ENCODE measurements at regions not wholly inside any gene's neighbourhood (a gene's known extent, or its start where the extent isn't known, plus 50 kb on each side); places are given as distances from the start of the nearest gene placed in this dataset.

DNA sequence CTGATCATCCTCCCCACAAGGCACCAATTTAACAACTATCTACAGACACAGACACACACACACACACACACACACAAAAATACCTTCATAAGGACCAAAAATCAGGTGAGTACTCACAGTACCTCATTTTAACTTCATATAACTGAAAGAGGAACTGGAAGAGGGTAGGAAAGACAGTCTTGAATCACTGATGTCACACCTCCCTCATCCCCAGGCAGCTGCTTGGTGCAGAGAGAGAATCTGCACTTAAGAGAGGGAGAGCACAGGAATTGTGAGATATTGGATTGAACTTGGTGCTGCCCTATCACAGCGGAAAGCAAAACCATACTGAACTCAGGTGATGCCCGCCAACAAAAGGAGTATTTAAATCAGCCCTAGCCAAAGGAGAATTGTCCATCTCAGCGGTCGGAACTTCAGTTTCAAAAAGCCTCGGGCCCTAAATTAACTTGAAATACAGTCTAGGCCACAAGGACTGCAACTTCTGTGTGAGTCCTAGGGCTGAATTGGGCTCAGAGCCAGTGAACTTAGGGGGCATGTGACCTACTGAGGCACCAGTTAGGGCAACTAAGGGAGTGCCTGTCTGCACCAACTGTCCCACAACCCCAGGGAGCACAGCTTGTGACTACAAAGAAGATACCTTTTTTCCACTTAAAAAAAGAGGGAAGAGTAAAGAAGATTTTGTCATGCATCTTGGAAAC is 211.1 kb downstream of the LRATD1 start:
- TF ChIP-seq, protein P1, sequence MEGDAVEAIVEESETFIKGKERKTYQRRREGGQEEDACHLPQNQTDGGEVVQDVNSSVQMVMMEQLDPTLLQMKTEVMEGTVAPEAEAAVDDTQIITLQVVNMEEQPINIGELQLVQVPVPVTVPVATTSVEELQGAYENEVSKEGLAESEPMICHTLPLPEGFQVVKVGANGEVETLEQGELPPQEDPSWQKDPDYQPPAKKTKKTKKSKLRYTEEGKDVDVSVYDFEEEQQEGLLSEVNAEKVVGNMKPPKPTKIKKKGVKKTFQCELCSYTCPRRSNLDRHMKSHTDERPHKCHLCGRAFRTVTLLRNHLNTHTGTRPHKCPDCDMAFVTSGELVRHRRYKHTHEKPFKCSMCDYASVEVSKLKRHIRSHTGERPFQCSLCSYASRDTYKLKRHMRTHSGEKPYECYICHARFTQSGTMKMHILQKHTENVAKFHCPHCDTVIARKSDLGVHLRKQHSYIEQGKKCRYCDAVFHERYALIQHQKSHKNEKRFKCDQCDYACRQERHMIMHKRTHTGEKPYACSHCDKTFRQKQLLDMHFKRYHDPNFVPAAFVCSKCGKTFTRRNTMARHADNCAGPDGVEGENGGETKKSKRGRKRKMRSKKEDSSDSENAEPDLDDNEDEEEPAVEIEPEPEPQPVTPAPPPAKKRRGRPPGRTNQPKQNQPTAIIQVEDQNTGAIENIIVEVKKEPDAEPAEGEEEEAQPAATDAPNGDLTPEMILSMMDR (IDR thresholded peaks at IDR 0.05; ENCODE audit: low read depth, low read length, poor library complexity, severe bottlenecking): no peak
- TF ChIP-seq EZH2phosphoT487 (IDR thresholded peaks at IDR 0.05; ENCODE audit: borderline replicate concordance, low read length): no peak

All from DOHH2 (cell line).